LoVo (cell line): ENCODE measurements at regions not wholly inside any gene's neighbourhood (a gene's known extent, or its start where the extent isn't known, plus 50 kb on each side); places are given as distances from the start of the nearest gene placed in this dataset.
"Not testable (repeated sequence)": the region's sequence is repeated elsewhere in the genome, so short reads cannot be mapped to it uniquely, and the experiment has no call there.

Experiments used
- DNase-seq: peaks from one replicate; pipeline ENCODE4 v3.0.0-alpha.2; 2016; ENCODE audit warnings: low spot score

DNA sequence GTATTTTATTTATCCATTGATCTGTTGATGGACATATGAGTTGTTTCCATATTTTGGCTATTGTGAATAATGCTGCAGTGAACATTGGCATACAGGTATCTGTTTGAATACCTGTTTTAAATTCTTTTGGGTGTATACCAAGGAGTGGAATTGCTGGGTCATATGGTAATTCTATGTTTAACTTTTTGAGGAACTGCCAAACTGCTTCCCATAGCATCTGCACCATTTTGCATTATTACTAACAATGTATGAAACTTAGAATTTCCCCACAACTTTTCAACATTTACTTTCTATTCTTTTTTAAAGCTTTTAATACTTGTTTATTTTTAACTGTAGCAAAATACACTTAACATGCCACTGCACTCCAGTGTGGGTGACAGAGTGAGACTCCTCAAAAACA is 57.0 kb upstream of the MSN start:
- no peak for DNase-seq

DNA sequence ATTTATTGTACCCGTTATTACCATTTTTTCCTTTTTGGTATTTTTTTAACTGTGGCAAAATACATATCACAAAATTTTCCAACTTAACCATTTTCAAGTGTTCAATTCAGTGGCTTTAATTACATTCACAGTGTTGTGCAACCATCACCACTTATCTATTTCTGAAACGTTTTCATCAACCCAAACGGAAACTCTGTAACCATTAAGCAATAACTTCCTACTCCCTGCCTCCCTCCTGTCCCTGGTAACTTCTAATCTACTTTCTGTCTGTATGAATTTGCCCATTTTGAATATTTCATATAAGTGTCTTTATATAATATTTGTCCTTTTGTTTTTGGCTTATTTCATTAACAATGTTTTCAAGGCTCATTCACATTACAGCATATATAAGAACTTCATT is 57.4 kb upstream of the MSN start:
- DNase-seq: no peak

DNA sequence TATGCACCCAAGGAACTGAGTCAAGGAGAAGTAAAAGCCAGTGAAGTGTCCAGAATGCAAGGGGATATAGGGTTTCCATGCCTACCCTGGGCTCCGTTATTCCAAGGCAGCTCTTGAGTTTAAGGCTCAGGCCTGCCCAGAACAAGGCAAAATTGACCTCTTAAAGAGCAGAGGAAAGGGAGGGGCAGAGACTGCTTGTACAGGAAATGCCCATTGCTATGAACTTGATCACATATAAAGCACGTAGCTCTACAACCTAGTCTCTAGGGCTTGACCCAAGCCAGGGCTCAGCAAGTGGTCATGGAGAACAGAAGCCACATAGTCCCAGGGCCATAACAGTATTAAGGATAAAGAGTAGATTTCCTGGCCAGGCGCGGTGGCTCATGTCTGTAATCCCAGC is 58.2 kb upstream of the MSN start:
- no peak for DNase-seq

DNA sequence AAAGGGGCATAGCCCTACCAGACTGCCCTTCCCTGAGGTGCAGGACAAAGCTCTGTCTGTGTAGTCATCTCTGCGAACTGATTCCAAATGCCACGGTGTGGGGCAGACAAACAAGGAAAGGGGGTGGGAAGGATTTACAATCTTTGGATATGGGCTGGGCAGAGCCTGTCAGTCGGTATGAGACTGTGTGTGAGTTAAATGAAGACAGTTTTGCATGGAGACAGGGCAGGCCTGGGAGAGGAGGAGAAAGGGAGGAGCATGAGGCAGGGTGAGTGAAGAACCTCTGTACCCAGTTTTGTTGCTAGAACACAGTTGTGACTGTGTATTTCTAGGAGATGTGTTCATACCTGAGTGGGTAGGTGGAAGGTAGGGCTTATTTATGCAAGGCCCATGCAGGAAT is 59.4 kb upstream of the MSN start:
- DNase-seq: no peak

DNA sequence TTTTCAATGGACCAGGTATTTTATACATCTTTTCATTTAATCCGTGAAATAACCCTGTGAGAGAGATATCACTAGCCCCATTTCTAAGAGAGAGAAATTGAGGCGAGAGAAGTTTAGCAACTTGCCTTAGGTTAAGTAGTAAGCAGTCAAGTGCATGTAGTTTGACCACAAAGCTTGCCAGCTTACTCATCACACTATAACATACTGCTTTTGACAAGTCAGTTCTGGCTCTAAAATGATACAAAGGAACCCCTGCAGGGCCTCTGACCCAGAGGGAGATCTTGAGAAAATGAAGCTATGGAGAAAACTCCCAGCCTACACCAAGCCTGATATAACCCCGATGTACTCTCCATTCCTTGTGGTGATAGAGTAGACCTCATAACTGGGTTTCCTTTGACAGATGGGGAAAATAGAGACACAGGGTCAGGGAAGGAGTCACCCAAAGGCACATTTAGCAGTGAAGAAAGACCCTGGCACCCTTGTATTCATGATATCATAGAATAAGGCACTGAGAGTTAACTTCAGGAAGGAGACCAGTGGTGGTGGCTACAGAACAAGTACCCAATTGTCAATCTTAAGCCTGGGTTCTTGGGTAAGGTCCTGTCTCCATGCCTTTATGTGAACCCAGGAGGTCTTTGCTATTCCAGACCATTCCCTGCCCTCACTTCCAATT is 60.2 kb upstream of the MSN start:
- no peak for DNase-seq

DNA sequence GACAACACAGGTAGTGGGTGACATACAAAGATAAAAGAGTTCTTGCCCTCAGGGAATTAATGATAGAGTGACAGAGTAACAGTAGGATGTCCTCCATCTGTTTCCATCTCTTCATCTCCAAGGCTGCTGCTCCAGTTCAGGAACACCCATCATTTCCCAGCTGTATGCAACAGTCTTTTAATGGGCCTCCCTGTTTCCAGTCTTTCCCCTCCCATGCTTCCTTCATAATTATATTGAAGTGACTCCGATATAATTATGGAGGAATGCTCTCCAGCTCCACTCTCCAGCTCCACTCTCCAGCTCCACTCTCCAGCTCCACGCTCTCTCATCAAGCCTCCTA is 65.3 kb upstream of the MSN start:
- DNase-seq: no peak

DNA sequence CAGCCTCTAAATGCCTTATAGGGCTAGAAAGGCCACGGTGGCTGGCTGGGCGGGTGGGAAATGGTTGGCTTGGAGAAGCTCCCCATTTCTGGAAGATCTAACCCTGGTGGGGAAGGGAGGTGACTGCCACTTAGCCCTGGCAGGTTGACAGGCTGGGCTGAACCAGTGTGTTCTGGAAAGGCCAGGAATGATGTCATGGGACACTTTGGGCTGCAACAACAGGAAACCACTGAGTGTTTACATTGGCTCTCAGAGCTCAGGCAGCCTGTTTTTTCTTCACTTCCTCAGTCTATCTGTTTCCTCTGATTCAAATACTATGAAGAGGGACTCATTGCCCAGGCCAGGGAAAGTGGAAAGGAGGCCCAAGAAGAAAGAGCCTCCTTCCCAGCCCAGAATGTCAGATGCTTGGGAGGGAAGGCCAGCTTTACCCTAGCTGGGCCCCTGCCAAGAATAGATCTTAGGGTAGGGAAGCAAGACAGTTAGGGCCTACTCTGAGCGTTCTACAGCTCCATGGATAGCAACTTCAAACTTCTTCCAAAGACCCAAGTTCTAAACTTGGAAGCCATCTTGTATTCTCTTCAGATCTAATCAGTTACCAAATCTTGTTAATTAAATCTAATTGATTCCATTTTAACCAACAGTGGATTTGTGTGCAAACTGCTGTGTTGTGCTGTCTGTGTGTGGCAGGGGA is 65.8 kb upstream of the MSN start:
- peak; percentile 1 for DNase-seq

DNA sequence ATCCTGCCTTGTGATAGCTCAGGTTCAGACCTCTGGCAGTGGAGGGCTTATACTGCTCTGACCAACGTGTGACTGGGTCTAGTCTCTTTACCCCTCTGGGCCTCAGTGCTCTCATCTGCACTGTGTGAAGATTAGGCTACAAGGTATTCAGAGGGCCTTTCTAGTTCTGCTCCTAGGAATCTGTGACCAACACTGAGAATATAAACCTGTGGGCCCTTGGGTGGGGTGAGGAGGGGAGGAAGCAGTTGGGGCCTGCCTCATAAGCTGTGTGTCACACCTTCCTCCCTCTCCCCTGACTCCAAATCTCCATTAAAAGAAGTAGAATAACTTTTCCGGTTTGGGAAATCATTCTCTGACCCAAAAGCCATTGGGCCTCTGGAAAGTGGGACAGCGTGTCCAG is 66.3 kb upstream of the MSN start:
- DNase-seq: no peak

DNA sequence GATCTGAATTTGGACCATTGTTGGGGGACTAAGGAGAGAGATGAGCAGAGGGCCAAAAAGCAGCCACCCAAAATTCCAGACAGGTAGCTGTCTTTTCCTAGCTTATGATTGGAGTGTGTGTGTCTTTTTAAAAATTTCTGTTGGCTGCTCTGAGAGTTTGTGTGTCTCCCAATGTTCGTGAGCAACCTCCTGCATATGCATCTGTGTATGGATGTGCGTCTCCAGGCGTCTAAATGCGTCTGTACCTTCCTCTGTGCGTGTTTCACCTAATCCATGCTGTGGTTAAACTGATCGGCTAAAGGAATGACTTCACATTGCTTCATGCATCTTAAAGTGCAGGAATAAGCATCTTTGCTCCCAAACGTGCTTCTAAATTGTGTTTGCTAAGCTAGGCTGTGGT is 65.5 kb upstream of the LAS1L start:
- no peak for DNase-seq

DNA sequence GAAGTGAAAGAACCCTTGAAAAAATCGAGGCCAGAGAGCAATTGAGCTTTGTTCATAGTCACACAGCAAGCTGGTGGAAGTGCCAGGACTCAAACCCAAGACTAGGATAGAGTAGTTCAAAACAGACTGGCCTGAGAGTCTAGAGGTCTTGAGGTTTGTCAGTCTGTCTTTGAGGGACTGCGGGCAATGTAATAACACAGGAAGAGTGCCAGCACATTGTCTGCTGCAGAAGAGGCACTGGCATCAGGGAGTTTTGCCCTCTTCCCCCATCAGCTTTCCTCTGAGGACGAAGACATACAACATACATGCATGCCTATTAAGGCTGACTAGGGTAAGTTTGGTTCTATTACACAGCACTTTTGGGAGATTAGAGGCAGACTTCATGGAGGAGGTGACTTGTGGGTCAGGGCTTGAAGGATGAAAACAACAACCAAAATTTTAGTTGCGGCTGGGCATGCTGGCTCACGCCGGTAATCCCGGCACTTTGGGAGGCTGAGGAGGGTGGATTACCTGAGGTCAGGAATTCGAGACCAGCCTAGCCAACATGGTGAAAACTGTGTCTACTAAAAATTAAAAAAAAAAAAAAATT is 64.1 kb upstream of the LAS1L start:
- no peak for DNase-seq

DNA sequence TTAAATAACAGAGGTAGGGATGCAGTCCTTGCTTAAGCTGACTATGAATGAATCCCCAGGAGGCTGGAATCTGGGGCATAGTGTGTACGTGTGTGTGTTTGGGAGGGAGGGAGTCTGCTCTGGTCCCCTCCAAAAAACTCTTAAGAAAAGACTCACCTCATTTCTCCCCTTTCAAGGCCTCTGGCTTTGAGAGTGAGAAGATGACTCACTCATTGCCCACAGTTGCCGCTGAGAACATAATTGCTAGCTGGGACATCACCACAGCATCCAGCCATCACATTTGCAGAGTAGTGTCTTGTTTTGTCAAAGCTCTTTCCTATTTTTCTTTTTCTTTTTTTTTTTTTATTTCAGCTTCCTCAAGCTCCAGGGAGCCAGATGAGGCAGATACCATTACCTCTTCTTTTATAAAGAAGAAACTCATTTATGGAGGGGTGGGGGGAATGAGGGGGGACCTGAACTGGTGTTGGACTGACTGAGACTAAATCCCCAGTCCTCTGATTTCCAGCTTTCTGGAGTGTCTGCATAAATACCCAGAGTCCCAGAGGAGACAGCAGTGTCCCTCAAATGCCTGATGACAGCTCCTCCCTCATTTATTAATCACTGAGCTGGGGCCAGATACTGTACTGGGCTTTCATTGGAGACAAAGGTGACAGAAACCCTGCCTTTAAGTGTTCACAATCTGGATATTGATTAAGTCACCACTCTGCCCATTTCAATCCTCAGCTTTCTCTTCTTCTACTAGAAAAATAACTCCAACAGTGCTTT is 61.9 kb upstream of the LAS1L start:
- no peak for DNase-seq

DNA sequence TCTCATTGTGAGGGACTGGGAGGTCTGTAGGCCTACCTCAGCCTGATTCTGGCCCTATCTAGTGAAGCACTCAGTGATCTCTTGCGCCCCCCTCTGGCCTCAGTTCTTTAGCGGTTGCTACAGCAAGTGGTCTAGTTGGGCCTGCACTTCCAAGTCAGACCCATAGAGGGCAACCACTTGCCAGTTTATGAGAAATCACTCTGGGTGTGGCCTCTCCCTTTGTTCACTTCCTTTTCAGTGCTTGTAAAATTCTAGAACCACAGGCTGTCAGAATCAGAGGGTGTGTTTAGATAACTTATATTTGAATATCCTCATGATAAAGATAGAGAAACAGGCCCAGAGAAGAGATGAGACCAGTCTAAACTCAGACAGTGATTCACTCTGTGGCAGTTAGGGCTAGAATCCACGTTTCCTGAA is 60.9 kb upstream of the LAS1L start:
- DNase-seq: peak; percentile 71

DNA sequence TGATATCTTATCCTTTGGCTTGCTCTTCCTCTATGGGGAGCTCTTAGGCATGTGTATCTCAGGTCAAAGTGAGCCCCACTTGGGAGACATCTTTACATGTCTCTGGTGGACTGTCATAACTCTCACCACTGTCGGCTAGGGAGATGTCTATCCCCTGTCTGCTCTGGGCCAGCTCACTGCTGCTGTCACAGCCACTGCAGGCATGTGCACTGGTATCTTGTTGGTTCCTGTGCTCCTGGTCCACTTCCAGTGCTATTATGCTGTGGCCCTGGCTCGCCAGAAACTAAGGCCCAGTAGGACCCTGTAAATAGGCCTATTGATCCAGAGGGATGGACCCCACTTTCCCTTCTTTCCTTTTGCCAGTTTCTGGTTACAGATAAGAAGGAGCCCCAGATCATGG is 56.6 kb upstream of the LAS1L start:
- no peak for DNase-seq

DNA sequence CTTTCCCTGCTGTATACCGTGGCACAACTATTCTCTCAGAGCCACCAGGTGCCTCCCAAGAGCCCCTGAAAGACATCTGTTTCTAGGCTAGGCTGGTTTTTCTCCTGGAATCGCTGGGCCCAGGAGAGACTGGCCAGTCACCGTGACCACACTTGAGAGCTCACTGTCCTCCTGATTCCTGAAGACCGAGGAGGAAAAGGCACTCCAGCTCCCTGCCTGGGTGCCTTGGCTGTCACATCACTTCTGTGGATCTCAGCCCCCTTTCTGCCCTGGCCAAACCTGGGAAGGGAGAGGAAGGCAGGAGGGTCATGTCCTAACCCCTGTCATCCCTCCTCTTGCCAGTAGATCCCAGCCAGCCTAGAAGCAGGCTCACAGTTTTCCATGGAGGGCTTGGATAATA is 54.7 kb upstream of the LAS1L start:
- DNase-seq: no peak

DNA sequence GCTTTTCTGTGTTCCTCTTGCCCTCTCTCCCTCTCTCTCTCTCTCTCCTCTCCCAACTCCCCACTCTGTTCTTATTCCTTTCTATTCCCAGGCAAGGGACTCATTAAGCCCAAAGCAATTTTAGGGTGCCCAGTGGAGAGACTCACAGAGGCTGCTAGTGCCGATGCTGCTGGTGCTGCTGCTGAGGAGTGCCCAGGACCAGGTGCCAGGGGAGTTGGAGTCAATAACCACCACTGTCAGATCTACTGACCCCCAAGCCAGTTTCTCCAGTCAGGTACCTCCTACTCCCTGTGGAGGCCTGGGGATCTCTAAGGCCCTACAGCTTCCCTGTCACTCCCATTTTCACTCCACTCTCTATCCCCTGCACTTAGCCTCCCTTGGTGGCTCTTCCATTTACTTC is 54.2 kb upstream of the LAS1L start:
- DNase-seq: no peak

DNA sequence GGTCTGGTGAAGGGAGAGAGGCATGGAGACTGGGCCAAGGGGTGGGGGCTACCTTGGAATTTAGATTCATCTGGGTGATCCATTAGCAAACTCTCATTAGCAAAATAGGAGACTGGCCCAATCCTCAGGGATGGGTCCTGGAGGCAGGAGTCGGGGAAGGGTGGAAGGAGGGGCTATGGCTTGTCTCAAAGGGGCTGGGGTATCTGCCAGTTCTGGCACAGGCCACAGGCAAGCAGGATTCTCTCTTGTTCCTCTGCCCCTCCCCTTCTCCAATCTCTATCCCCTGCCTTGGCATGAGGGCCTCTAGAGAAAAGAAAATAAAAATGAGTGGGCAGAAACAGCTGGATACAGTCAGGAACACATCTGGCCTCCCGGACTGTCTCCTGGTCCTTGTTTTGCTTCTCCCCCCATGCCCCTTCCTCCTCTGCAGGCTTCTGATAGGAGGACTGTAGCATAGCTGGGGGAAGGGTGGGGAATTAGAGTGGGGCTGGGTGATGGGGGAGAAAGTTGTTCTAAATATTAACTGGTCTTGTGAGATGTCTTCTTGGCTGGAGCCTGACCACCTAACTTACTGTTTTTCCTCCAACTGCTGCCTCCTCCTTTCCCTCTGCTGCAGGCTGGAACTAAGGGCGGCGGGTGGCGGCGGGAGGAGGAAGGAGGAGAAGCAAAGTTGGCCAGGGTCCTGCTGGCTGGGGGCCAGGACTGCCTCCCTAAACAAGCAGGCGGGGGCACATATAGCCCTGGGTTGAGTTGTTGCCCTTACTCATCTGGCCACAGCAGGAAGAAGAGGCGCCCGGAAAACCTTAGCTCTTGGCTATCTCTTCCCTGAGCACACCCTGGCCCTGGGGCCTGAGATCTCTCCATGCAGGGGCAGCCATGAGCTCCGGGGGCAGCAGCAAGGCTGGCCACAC is 53.3 kb upstream of the LAS1L start:
- DNase-seq: peak; percentile 30

DNA sequence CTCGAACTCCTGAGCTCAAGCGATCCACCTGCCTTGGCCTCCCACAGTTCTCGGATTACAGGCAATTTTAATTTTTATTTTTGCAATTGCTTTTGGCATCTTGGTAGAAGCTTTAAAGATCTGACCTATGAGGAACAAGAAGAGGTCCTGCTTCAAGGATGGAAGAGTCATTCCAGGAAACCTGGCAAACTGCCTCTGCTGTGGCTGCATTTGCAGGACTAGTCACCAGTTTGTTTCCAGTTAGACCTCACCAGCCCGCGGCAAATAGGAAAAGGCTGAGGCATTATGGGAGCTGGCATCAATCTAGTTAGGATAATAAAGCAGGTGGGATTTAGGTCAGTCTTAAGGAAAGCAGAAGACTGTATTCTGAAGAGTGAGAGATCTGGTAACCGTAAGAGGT is 51.9 kb upstream of the LAS1L start:
- no peak for DNase-seq

DNA sequence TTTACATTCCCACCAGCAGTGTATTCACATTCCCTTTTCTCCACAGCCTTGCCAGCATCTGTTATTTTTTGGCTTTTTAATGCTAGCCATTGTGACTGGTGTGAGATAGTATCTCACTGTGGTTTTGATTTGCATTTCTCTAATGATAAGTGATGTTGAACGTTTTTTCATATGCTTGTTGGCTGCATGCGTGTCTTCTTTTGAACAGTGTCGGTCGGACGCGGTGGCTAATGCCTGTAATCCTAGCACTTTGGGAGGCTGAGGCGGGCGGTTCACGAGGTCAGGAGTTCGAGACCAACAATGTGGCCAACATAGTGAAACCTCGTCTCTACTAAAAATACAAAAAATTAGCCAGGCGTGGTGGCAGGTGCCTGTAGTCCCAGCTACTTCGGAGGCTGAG is 50.6 kb upstream of the LAS1L start:
- not testable (repeated sequence) for DNase-seq
